WERI-Rb-1 (cell line): ENCODE measurements at regions not wholly inside any gene's neighbourhood (a gene's known extent, or its start where the extent isn't known, plus 50 kb on each side); places are given as distances from the start of the nearest gene placed in this dataset.
"Not testable (repeated sequence)": the region's sequence is repeated elsewhere in the genome, so short reads cannot be mapped to it uniquely, and the experiment has no call there.

Experiments
- DNase-seq: peaks from one replicate; pipeline ENCODE4 v3.0.0-alpha.2; 2020
- H3K27ac ChIP-seq: fragments of 250-450 bp; sonication (Bioruptor Pico); 2 replicates; pipeline ENCODE4 v1.5.1; 2020; ENCODE audit warnings: mild to moderate bottlenecking, moderate library complexity
- H3K27me3 ChIP-seq: fragments of 250-450 bp; sonication (Bioruptor Pico); 2 replicates; pipeline ENCODE4 v1.5.1; 2021; ENCODE audit warnings: mild to moderate bottlenecking, low read depth, moderate library complexity; ENCODE audit not compliant: insufficient read depth, severe bottlenecking
- H3K36me3 ChIP-seq: fragments of 250-450 bp; sonication (Bioruptor Pico); 2 replicates; pipeline ENCODE4 v1.5.1; 2020; ENCODE audit warnings: mild to moderate bottlenecking, moderate library complexity
- H3K4me3 ChIP-seq: 2 replicates; pipeline ENCODE4 v1.5.1; 2011; ENCODE audit warnings: low read depth, mild to moderate bottlenecking, control low read depth, low read length
- H3K9me3 ChIP-seq: fragments of 250-450 bp; sonication (Bioruptor Pico); 2 replicates; pipeline ENCODE4 v1.5.1; 2021; ENCODE audit warnings: mild to moderate bottlenecking, moderate library complexity; ENCODE audit not compliant: severe bottlenecking
- CTCF ChIP-seq: IDR thresholded peaks from 2 replicates; pipeline ENCODE4 v1.5.1; 2011; ENCODE audit warnings: low read depth, mild to moderate bottlenecking, control low read depth, inconsistent platforms, low read length

GRCh38 chr11:45409587-45409986 is 123.4 kb upstream of the SYT13 start:
- no peaks in the 10 kb centered on the region for H3K27me3 ChIP-seq
- no peak for DNase-seq
- TF ChIP-seq CTCF: no peak
- no peak overlapping the region for H3K4me3 ChIP-seq
- no peak overlapping the region for H3K27ac ChIP-seq
- H3K36me3 ChIP-seq: no peaks in the 10 kb centered on the region
- no peaks in the 10 kb centered on the region for H3K9me3 ChIP-seq

- H3K27ac ChIP-seq: no peak overlapping the region
- H3K4me3 ChIP-seq: no peak overlapping the region
- H3K9me3 ChIP-seq: no peaks in the 10 kb centered on the region
- no peak for TF ChIP-seq CTCF
- H3K27me3 ChIP-seq: no peaks in the 10 kb centered on the region
- no peaks in the 10 kb centered on the region for H3K36me3 ChIP-seq
- DNase-seq: no peak
Measured at GRCh38 chr11:45407226-45407625, 121.1 kb upstream of the SYT13 start.

- no peak overlapping the region for H3K4me3 ChIP-seq
- TF ChIP-seq CTCF: peak; percentile 22; the same call in 1 of the 2 replicates
- no peaks in the 10 kb centered on the region for H3K9me3 ChIP-seq
- no peaks in the 10 kb centered on the region for H3K27me3 ChIP-seq
- no peak overlapping the region for H3K27ac ChIP-seq
- no peaks in the 10 kb centered on the region for H3K36me3 ChIP-seq
- DNase-seq: no peak
Measured at GRCh38 chr11:45405916-45406670, 120.0 kb upstream of the SYT13 start.

- H3K27me3 ChIP-seq, H3K27ac ChIP-seq, DNase-seq, H3K9me3 ChIP-seq, H3K4me3 ChIP-seq, H3K36me3 ChIP-seq: not testable (repeated sequence)
Measured at GRCh38 chr11:45403521-45403920, 117.4 kb upstream of the SYT13 start.

- H3K4me3 ChIP-seq: no peak overlapping the region
- TF ChIP-seq CTCF: no peak
- no peaks in the 10 kb centered on the region for H3K36me3 ChIP-seq
- no peak for DNase-seq
- H3K9me3 ChIP-seq: no peaks in the 10 kb centered on the region
- no peak overlapping the region for H3K27ac ChIP-seq
- no peaks in the 10 kb centered on the region for H3K27me3 ChIP-seq
Measured at GRCh38 chr11:45402049-45402630, 116.0 kb upstream of the SYT13 start.

- no peaks in the 10 kb centered on the region for H3K27me3 ChIP-seq
- no peak for DNase-seq
- H3K9me3 ChIP-seq: no peaks in the 10 kb centered on the region
- TF ChIP-seq CTCF: no peak
- H3K36me3 ChIP-seq: no peaks in the 10 kb centered on the region
- H3K4me3 ChIP-seq: no peak overlapping the region
- no peak overlapping the region for H3K27ac ChIP-seq
Measured at GRCh38 chr11:45400591-45400990, 114.5 kb upstream of the SYT13 start.
